Left renal cortex interstitium (tissue), 4 donors: ENCODE measurements at regions not wholly inside any gene's neighbourhood (a gene's known extent, or its start where the extent isn't known, plus 50 kb on each side); places are given as distances from the start of the nearest gene placed in this dataset.
A peak's percentile ranks its signal among the peaks of the same experiment; 100 is the strongest.
"Not testable (repeated sequence)": the region's sequence is repeated elsewhere in the genome, so short reads cannot be mapped to it uniquely, and the experiment has no call there.

Experiments
- DNase-seq, 4 donors: peaks; one replicate each; pipeline ENCODE4 v3.0.0-alpha.2; 2013; ENCODE audit warnings: low read depth in 4 of 4, low spot score in 2 of 4, missing footprints in 1 of 4

DNA sequence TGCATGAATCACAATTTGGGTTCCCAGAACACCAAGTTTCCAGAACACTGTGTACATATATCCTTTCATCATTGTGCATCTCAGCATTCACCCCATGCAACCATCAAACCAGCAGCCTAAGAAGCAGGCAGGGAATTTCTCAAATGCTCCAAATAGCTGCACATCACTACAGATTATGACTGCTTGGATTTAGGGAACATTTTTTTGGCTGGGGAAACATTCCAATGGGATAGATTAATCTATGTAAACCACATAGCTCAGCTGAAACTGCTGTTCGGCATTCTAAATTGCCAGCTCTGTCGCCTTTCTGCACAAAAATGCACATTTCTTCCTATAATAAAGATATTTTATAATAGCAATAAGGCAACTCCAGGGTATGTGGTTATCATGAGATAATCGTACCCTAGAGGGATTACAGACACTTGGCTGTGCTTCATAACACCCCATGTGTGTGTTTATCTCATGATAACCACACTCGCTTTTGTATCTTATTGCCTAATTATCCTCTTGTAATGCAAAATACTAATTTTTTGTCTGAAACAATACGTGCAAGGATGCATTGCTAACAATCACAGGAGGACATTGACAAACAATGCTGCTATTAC lies 483.7 kb upstream of the DPH6 start:
- DNase-seq, result no peak

DNA sequence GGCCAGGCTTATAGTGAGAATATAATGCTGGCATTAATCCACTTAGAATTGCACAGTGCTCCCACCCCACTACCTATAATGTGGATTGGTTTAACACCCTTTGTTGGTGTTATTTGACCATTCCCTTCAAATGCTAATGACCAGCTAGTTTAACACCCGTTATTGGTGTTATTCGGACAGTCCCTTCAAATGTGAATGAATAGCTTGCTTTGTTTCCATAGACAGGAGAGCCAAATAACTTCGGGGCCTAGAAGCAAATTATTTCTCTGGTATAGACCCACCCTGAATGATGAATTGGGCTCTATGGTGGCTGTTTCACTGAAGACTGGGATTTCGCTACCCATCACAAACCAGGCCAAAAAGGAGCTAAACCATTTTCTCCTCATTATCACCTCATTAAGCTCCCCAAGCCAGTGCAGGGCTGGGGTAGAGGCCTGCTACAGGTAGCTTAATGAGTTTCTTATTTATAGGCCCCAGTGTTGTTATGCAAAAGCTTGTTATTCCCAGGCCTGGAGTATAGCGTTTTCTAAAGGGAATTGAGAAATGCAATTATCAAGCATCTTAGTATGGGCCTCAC lies 494.1 kb upstream of the DPH6 start:
- no peak for DNase-seq

DNA sequence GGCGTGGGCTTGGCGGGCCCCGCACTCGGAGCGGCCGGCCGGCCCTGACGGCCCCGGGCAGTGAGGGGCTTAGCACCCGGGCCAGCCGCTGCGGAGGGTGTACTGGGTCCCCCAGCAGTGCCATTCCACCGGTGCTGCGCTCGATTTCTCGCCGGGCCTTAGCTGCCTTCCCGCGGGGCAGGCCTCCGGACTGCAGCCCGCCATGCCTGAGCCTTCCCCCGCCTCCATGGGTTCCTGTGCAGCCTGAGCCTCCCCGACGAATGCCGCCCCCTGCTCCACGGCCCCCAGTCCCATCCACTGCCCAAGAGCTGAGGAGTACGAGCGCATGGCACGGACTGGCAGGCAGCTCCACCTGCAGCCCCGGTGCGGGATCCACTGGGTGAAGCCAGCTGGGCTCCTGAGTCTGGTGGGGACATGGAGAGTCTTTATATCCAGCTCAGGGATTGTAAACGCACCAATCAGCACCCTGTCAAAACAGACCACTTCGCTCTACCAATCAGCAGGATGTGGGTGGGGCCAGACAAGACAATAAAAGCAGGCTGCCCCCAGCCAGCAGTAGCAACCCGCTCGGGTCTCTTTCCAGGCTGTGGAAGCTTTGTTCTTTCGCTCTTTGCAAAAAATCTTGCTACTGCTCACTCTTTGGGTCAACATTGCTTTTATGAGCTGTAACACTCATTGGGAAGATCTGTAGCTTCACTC lies 501.2 kb upstream of the DPH6 start:
- not testable (repeated sequence) for DNase-seq

DNA sequence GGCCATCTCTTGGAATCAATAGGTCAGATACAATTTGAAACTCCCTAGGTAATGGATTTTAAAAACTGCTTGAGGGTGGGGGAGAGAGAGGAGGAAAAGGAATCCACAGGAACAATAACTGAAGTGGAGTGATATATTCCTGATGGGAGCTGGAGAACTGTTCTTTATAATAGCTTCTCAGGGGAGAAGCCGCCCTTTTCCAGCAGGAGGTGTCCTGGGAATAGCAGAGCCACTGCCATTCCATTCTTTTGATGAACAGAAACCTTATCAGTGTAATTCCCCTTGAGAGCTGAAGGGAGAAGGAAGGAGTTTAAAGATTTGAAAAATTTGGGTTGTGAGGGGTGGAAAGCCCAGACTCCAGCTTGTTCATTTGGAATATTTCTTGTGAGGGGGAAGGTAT lies 504.9 kb upstream of the DPH6 start:
- DNase-seq, result no peak

DNA sequence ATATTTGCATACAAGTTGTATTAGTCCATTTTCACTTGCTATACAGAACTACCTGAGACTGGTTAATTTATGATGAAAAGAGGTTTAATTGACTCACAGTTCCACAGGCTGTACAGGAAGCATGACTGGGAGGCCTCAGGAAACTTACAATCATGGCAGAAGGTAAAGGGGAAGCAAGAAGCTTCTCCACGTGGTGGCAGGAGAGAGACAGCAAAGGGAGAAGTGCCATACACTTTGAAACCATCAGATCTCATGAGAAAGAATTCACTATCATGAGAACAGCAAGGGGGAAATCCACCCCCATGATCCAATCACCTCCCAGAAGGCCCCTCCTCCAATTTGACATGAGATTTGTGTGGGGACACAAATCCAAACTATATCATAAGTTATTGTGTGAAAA lies 506.7 kb upstream of the DPH6 start:
- not testable (repeated sequence) for DNase-seq

DNA sequence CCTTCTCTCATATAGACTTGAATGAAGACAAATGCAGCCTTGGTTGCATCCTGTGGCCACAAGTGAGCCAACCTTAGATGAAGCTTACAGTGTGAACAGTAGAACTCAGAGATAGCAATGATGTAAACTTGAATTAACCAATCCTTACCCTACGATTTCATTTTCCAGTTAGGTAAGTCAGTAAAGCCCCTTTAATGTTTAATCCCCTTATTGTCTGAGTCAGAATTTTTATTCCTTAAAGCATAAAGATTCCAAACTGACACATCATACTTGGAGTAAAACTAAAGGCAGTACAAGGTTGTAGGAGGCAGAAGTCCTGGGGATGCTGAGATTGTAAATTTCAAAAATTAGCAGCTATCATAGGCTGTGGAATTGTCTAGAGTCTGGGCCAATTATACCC lies 507.8 kb upstream of the DPH6 start:
- DNase-seq, result no peak

DNA sequence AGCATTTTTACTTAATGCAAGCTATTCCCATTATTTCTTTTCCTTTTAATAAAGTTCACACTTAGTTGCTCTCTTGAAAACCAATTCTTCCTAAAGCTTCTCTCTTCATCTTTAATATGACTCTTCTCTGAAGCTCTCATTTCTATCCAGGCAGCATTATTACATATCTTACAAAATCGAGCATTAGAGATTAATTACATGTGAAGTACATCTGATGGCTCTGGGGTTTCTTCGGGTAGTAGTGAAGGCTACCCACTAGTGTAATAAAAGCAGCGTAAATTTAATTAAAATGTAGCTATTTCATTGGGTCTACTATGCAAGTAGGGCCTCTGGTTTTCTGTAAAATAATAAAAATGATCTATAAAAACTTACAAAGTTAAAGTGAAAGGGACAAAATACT lies 513.6 kb upstream of the DPH6 start:
- no peak for DNase-seq

DNA sequence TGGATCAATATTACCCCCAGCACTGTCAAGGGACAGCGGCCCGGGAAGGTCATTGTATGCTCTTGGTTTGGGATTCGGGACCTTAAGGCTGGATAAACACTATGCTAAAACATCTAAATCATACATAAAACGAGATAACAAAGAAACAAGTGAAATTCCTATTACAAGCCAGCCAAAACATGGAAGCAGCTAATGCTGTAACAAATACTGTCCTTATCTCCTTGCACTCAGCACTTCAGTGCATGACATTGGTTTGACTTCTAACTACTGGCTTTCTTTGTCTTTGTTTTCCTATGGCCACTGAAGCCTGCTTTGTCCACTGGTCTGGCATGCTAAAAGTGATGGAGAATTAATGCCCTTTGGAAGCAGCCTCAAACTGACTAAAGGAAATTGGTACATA lies 516.4 kb upstream of the DPH6 start:
- no peak for DNase-seq

DNA sequence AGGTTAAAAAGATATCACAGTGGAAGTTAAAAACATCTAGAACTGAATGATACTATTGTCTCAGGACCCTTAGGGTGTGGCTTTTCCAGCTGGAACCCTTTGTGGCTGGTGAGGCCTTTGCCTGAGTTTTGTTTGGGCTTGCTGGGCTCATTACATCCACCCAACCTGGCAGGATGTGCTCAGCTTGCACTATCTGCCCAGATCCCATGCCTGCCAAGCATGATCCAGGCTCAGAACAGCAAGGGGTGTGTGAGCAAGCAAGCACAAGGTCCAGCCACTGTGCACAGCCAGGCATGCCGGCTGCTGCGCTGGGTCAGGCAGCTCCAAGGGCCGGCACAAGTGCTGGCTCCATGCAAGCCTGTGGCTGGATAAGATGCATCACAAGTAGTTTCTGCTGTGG lies 512.7 kb upstream of the CDIN1 start:
- no peak for DNase-seq

DNA sequence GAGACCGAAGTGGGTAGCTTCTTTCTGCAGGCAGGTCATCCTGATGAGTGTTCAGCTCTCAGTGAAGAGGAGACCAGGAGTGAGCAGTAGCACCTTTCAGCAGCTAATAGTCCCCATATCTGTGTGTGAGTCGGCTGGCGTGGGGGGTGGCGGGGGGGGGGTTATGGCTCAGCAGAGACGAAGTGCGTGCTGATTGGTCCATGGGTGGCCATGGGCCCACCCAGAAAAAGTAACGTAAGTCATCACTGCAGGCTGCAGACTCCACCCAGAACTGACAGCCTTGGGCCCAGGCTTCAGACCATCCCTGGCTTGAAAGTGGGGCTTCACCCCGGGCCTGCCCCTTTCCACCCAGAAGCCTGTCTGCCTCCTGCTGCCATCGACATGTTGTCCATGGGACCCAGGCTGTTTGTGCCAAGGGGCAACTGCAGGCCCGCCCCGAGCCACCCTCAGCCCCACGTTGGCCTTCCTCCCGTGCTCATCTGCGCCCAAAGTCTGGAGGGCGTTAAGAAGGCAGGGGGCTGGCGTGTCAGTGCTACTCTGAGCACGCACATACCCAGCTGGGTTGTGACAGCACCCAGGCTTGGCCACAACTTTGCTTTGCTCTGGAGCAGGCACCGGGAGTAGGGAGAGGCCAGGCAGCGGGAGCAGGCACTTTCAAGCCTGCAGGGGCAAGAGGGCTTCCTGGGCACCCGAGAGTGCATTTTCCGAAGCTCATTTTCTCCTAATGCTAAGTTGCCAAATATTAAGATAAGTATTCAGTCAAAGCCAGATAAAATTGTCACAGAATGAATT lies 511.7 kb upstream of the CDIN1 start:
- DNase-seq, result no peak

DNA sequence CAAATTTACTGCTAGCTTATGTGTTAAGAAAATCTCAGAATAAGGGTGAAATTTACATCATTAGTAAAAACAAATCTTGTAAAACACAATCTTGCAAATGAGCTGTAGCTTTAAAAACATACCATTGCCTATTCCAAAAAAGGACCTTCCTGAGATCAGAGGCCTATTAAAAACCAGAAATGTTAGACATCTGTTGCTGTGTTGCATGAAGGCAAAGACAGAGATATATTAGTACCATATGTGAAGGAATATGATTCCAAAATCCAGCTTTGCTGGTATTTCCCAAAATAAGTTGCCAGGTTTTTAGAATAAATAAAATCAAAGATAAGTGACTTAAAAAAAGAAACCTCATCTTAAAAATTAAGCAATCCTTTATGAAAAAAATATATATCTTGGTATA lies 504.1 kb upstream of the CDIN1 start:
- no peak for DNase-seq

DNA sequence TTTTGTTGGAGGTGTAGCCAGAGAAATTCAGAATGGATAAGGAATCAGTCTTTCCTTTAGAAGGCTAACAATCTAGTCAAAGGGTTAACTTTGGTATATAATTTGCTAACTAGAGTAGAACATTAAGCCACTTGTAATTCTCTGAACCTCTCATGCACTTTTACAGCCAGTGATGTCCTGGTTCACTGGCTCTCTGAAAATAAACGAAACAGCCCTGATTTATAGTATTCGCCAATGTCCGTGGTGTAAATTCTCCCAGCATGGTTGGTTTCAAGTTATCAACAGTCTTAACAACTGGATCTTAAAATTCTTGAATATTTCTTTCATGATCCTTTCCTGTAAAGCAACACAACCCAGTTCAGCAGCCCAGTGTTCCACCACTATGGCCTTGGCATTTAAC lies 500.4 kb upstream of the CDIN1 start:
- DNase-seq, result no peak

DNA sequence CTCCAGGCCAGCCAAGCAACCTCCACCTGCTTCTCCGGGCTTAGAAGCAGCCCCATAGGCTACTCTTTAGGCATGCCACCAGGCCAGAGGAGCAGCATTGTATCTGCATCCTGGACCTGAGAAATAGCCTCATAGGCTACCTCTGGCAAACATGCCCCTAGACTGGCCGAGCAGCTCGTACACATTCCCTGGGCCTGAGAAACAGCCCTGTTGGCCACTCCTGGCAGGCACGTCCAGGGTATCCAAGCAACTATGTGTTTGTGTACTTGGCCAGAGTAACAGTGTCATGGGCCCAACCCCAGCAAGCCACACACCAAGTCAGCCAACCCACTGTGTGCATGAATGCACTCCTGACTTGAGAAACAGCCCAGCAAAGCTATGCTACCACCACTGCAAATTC lies 498.7 kb upstream of the CDIN1 start:
- no peak for DNase-seq

DNA sequence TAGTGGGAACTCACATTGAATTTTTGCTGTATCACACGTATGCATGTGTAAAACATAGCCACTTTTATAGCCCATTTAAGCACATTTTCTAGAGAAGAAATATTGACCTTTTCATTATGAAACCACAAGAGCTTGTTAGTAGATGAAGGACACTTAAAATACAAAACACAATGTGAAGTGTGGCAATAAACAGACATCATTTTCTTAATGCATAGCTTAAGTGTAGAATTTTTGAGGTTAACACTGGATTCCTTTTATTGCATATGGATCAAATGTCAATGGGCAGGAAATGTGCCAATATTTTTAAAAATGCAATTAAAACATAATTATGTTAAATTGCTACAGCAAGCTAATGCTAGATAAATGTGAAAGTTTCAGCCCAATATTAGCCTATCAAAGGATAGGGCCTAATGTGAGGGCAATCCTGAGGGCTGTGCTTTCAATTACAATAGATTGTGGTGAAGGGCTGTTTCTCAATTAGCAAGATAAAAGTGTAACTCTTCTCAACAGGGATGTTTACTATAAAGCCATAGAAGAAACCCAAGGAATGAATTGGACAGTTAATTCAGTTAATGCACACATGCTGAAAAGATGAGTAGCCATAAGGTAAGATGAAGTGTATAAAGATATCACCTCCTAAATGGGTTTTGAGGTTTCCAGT lies 489.0 kb upstream of the CDIN1 start:
- DNase-seq, result no peak

DNA sequence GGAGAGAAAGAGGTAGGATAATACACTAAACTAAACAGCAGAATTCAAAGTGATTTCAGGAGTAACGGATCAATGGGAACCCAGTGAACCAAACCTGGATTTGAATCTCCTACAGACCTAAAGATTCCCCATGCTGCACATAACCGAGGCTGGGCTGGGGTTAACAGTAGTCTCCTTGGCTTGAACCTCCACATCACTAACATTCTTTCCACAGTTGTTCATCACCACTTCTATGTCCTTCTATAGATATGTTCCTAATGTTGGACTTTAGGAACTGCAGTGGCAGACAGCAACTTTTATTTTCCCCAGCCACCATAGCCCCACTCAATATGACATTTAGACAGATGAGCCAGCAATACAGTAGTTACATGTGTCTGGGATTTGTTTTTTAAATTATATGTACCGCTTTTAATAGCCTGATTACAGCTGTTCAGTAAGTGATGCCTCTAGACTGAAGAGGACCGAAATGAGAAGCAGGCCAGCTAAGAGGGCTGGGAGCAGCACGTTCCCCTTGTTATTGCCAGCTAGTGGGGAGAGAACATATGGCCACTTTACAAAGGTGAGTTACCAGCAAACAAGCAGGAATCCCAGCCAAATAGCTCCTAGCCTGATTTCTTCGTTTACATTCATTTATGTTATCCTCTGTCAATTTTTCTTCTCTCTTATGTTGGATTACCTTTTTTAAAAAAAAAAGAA lies 472.6 kb upstream of the CDIN1 start:
- DNase-seq, result no peak

DNA sequence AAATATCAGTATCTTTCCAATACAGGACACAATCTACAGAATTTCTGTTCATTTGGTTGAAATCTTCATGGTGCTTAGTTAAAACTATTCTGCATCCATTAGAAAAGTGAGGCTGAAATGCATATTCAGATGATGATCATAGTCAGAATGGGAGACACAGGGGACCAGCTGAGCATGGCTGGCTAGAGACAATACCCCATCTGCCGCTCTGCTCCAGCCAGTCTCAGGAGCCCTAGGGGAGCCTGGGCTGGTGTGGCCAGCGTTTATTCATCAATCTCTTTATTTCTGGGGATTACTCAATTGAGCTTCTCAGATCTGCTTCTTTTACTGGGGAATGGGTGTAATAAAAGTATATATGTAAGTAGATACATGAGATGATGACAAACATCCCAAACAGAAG lies 470.9 kb upstream of the CDIN1 start:
- DNase-seq, result no peak

DNA sequence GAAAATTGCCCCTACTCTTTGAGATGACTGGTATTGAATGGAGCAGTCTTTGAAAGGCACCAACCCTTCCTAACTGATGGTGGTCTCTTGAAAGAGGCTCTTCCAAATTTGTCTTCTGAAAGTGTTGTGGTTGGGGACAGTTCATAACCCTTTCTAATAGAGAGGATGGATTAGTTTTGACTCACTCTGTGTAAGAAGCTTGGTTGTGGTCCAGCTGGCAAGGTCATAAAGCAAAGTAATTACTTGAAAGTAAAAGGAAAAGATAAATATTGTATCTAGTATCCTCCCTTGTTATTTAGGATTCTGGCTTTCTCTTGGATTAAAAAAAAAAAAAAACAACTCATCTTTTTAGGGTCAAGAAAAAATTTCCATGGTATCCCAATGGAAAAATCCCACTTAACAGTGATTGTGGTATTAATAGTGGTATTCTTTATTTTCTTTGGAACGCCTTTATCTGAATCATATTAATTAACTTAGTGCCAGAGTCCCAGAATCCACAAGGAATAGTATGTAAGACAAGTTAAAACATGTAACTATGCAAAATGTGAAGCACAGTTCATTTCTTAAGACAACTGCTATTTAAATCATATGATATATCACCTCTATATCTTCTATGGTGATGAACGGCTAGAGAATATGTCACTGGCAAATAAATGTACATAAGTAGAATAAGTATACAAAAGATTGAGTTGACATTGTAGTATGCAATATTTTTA lies 469.3 kb upstream of the CDIN1 start:
- DNase-seq, result peak in 1 of 4 donors; percentile 11

DNA sequence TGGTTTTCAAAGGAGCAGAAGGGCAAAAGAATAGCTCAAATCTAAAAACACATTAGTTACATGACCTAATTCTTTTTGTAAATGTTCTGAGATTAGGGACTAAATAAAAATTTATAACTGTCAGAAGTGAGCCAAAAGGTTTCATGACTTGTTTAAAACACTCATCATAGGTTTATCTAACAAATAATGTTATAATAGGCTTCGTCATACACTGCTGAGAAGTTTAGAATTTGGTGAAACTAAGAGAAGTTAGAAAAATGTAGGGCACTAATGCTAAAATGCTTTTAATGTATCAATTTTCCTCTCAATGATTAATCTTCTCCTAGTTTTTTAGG lies 468.8 kb upstream of the CDIN1 start:
- DNase-seq, result no peak

DNA sequence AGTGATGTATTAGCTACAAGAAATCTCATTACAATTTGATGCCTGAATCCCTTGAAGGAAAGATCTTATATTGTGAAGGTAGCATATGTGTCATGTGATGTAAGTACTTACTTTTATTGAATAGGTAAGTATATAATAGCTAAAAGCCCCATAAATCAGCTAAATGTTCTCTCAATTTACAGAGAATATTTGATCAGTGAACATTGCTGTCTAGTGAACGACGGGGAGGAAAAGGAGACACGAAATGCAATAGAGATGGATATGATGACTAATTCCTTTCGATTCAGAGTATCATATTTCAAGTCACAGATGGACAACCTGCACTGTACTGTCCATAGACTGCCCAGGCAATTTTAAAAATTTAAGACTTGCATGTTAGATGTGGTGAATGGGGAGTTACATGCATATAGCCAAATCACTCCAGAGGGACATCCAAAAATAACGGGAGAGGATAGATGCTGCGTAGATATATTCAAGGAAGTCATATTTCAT lies 462.1 kb upstream of the CDIN1 start:
- no peak for DNase-seq

DNA sequence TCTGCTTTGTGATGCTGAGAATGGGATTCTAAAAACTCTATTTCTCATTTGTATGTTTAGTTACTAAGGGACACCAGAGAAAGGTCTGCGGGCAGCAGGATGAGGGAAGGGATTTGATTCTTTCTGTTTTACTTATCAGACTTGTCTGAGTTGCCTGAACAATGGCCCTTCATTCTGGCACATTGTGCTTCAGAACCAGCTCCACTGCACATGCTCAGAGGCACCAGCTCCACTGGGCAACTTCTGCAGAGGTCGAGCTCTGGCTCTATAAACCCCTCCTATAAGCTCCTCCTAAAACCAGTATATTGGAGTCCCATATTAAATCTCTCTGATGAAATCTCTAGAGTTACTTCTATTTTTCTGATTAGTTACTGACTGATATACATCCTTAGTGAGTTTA lies 453.2 kb upstream of the CDIN1 start:
- DNase-seq, result no peak
